GM19467 (cell line): ENCODE measurements at regions not wholly inside any gene's neighbourhood (a gene's known extent, or its start where the extent isn't known, plus 50 kb on each side); places are given as distances from the start of the nearest gene placed in this dataset.

Source experiments
- ATAC-seq: cut with Tn5 transposase; IDR thresholded peaks from one replicate; pipeline ENCODE4 v1.9.1; 2021; ENCODE audit warnings: mild to moderate bottlenecking, moderate library complexity; ENCODE audit not compliant: unreplicated experiment

- no peak for ATAC-seq
These were observed 383.6 kb downstream of the GRIN2B start for GRCh38 chr12:13597837-13598236.

GRCh38 chr12:13597166-13597565, 384.2 kb downstream of the GRIN2B start:
- no peak for ATAC-seq

GRCh38 chr12:13596714-13597113, 384.7 kb downstream of the GRIN2B start:
- ATAC-seq: no peak

GRCh38 chr12:13595536-13596443, 385.6 kb downstream of the GRIN2B start:
- ATAC-seq: no peak

GRCh38 chr12:13594731-13595514, 386.5 kb downstream of the GRIN2B start:
- no peak for ATAC-seq

GRCh38 chr12:13592063-13592942, 389.1 kb downstream of the GRIN2B start:
- no peak for ATAC-seq

GRCh38 chr12:13591488-13591887, 389.9 kb downstream of the GRIN2B start:
- ATAC-seq: no peak

GRCh38 chr12:13591059-13591458, 390.3 kb downstream of the GRIN2B start:
- ATAC-seq: no peak

GRCh38 chr12:13588574-13588973, 392.0 kb downstream of the EMP1 start:
- ATAC-seq: no peak

- ATAC-seq: no peak
These were observed 391.3 kb downstream of the EMP1 start for GRCh38 chr12:13587721-13588390.

- ATAC-seq: no peak
These were observed 389.8 kb downstream of the EMP1 start for GRCh38 chr12:13586361-13586760.

GRCh38 chr12:13584541-13584940, 388.0 kb downstream of the EMP1 start:
- no peak for ATAC-seq

- no peak for ATAC-seq
These were observed 387.1 kb downstream of the EMP1 start for GRCh38 chr12:13583630-13584029.

GRCh38 chr12:13582421-13582820, 385.9 kb downstream of the EMP1 start:
- no peak for ATAC-seq

- ATAC-seq: no peak
These were observed 384.5 kb downstream of the EMP1 start for GRCh38 chr12:13581031-13581430.

- no peak for ATAC-seq
These were observed 383.7 kb downstream of the EMP1 start for GRCh38 chr12:13580206-13580605.

- ATAC-seq: no peak
These were observed 380.5 kb downstream of the EMP1 start for GRCh38 chr12:13576935-13577500.

- ATAC-seq: no peak
These were observed 377.3 kb downstream of the EMP1 start for GRCh38 chr12:13573698-13574321.

- no peak for ATAC-seq
These were observed 374.5 kb downstream of the EMP1 start for GRCh38 chr12:13571035-13571434.
